HG03196 (cell line): ENCODE measurements at regions not wholly inside any gene's neighbourhood (a gene's known extent, or its start where the extent isn't known, plus 50 kb on each side); places are given as distances from the start of the nearest gene placed in this dataset.

ENCODE experiments used
- ATAC-seq: cut with Tn5 transposase; IDR thresholded peaks from one replicate; pipeline ENCODE4 v1.9.1; 2021; ENCODE audit not compliant: unreplicated experiment

DNA sequence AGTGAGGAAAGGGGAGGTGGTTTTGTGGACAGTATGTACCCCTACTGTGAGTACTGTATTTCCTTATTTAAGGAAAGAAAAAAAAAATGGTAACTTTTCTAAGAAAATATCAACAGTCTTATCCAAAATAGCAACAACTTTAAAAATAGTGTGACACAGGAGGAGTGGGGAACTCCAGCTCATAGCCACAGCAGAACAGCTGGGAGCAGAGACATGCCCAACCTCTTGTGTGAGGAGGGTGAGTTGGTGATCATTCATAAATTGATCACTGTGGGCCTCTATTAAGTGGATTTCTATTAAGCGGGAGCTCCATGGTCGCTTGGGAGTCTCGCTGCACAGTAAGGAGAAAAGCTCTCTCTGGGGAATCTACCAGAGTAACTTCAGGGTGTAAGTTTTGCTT, 158.8 kb upstream of the DUSP10 start:
- ATAC-seq = no peak

DNA sequence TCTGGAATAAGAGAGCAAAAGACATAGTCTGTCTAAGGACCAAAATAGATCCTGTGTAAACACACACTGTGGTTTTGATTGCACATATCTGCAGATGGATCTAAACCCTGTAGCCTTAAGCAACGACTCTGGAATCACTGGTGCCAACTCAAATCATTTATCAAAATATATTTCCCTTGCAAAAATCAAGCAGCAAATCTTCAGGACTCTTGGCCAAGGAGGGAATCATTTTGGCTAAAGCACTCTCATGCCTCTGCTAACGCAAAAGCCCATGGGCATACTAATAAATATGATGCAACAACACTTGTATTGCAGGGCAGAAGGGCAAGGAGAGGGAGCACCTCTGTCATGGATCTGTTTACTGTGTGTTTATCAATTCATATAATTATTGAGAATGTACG, 155.4 kb upstream of the DUSP10 start:
- no peak for ATAC-seq

DNA sequence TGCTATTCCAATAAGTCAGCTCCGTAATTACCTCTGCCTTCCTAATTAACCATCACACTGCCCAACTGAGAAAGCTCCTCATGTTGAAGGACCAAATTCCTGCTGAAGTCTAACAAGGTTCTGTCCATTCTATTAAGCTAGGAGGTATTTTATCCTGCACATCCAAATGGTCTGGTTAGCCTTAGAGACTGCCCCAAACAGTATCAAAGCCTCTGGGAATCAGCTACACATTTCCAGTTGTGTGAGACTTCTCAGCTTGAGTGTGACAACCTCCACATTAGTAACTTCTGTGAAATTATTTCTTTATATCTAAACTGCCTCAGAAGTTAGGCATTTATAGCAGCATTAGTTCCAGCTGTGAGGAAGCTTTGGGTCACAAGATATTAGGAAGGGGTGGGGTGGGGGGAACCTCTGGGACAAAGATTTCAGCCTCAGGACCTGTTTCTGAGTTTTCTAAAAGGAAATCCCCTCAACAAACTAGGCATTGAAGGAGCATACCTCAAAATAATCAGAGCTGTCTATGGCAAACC, 150.5 kb upstream of the DUSP10 start:
- ATAC-seq = no peak

DNA sequence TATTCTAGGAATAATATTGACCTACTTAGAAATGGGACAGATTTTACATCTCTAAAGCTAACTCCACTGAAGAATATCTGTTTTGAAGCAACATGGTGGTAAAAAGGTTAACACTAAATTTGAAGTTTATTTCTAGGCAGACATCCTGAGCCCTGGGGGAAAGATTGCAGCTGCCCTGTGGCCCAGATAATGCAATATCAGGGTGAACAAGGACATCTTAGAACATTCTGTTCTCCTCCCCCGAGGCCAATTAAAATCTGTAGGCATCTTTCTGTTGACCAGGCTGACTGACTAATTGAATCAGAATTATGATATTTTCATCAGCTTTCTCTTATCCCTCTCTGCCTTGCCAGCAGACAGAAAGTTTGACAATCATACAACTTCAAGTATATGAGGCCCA, 149.8 kb upstream of the DUSP10 start:
- no peak for ATAC-seq

DNA sequence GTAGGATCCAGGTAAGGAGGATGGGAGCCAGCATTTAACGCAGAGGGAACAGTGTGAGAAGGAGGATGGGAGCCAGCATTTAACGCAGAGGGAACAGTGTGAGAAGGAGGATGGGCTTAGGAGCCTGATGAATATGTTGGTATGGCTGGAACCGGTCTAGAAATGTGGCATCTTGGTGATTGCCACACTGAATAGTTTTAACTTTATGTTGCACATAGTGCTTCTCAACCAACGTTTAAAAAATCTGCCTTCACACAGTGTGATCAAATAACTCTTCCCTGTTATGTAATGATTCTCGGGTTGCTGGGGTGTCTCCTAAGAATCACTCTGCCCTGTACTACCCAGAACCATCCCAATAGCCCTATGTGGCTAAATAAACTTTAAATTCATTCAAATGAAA, 146.9 kb upstream of the DUSP10 start:
- ATAC-seq = no peak

DNA sequence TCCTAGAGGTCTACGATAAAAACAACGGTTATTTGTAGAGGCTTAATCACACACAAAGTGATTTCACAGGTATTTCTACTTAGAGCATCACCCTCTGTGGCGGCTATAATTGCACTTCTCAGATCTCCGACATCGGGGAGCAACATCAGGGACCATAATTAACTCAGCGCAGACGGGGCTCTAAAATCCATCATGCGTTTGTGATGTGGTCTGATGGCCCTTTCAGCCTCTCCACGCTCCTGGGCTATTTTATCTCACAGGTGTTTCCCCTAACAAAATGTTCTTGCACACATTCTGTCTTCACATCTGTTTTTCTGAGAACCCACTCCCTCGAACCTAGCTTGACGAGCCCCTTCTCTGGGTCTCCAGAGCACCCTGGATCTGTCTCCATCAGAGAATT, 146.3 kb upstream of the DUSP10 start:
- no peak for ATAC-seq

DNA sequence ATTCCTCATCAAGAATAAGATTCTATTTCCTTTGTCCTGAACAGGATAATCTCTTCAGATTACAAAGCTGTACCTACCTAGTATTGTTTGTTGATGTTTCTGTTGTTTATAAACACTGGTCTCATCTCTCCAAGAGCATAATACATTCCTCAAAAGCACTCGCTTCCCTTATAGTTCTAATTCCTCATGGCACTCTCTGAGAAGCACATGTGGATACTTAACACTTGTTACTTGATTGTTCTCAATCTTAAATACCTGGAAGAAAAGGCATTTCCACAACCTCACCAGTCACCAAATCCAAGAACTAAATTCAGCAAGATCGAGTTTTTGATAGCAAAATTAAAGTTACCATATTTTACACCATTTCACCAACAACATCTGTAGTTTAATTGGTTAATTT, 145.9 kb upstream of the DUSP10 start:
- ATAC-seq = no peak

DNA sequence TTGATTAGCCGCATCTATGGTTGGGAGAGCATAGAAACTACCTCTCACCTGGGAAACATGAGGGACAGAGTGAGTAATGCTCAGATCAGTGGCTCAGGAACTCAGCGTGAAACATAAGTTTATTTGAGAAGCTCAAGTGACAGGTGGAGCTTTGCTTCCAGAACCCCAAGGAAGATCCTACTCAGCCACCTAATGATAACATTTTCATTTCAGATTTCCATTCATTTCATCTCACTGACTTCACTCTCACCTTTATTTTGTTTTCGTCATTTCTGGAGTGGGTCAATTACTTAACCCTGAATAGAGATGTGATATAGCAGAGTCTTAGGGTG, 145.5 kb upstream of the DUSP10 start:
- no peak for ATAC-seq

DNA sequence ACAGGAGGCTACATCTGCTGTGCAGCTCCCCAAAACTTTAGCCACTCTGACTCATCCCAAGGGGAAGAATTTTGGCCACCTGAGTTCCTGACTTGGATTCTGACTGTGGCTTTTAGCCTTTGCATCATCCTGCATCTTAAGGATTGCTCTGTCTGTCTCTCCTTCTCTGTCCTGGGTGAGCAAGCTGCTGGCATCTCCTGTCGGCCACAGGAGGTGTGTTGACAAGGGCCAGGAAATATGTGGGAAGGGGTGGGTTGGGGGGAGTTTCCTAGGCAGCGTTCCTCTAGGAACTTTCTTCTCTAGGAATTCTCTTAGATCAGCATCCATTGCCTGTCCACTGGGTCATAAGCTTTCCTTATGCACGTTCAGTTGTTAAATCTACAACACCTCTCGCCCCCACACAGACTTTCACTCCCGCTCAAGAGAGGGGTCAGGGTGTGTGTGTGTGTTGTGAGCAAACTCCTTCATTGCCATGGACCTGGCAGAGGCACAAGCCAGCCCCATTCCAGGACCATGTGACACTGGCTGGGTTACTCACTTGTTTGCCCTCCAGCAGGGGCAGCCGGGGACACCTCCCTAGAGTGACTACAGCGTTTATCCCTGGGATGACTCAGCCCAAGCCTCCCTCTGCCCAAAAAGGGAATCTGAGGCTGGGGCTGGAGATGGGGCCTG, 145.0 kb upstream of the DUSP10 start:
- ATAC-seq = no peak

DNA sequence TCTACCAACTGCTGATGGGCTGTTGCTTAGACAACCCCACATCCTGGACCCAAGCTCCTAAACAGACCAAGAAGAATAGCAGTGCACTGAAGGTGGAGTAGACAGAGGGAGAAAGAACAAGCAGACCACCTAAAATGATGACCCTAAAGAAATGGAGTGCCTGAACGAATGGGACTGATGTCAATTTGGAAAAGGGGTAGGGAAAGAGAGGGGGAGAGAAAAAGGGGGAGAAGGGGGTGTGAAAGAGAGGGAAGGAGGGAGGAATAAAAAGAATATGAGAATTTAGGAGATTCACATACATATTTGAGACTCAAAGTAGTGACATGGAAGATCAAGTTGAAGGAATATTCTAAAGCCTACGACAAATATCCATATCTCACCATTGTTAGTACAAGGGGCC, 144.4 kb upstream of the DUSP10 start:
- ATAC-seq = no peak

DNA sequence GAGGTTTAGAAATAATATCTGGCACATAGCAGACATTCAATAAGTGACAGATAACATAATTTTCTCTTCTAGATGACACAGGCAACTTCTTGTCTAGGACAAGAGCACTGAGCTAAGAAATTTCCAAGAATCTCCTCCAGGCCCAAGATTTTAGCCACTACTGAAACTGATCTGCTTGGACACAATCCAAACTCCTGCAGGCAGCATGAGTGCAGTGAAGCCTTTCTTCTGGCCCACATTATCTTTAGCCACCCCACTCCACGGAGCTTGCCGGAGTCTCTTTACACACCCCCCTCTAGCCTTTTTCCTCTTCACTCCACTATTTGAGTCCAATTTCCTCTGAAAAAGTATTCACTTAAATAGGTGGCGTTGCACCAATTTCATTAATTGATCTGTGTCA, 142.9 kb upstream of the DUSP10 start:
- ATAC-seq = no peak

DNA sequence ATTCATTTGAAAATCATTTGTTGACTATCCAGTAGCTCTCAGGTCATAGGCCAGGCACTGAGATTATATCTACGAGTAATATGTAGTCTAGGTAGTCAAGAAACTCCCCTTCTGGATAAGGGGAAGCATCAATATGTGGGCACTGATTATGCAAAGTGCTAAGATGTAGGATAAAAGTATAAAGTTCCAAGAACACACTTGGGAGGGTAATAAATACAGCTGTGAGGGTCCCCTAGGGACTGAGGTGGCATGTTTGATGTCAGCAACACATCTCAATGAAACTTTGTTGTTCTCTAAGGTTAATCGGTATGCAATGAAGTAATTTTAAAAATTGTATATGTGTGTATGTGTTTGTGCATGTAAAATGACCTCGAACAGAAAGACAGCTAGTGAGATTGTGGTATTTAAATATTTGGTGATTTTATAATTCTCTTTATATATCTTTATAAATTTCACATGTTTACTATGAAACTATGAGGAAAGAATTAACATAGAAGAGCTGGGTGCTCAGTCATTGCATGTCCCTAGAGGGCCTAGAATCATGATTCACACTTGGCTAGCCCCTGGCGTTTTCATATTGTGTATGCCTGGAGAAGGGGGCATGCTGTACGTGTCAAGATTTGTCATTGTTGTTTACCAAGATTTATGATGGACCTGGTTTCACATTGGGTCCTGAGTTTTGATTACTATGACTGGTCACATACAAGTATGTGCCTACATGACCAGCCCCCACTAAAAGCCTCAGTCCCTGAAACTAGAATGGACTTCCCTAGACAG, 140.1 kb upstream of the DUSP10 start:
- peak; percentile 35 for ATAC-seq

DNA sequence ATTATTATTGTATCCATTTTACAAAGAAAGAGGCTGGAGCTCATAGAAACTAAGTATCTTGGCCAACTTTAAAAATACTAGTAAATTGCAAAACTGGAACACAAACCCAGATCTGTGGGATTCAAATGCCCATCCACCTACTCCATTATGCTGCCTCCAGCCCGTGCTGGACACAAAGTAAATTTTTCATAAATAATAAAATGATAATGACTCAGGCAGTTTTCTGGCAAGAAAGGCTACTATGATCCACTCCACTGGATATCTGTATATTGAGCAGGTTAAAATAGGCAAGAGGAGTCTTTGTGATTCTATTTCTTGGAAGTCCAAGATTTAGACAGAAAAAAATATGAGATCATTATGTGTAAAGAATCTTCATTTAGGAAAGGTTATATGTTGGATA, 138.3 kb upstream of the DUSP10 start:
- no peak for ATAC-seq

DNA sequence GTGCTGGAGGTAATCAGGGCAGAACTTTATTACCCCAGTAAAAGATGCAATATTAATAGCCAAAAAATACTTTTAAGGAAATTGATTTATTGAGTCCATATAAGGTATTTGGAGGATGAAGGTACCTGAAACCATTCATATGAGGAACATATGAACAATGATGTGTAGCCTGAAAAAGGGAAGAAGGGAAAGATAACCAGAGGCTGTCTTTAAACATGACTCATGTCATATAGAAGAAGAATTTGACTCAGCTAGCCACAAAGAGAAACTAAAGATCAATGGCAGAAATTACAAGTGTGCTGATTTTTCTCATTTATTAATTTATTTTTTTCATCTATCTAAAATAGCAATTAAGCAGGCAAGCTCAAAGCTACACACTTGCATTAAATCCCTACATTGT, 136.2 kb upstream of the DUSP10 start:
- peak; percentile 73 for ATAC-seq

DNA sequence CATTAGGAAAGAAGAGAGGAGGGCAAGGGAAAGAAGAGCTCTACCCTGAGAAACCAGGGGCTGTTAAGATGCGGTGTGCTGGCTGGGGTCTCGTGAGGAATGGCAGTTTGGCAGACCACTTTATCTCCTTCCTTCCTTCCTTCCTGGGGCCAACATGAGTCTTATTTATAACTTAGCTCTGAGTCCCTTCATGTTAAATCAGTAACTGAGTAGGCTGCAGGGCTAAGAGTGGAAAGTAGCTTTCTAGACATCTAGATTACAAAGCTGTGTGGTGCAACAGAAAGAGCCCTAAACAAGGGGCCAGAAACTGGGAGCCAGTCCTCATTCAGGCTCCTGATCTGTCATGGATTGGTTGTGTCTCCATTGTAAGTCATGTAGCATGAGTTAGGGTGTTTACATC, 135.4 kb upstream of the DUSP10 start:
- ATAC-seq = no peak

DNA sequence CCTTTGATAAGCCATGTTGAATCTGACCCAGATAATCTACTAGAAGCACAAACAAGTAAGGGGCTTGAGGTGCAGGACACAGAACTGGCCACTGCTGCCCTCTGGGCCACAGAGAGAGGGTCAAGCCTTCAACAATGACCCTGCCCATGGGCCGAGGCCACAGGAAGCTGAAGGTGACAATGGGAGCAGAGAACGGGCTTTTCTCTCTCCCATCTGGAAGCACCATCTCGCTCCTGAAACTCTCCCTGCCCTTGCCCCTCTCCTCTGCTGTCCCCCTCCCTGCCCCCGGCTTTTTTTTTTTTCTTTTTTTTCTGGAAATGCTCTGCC, 133.1 kb upstream of the DUSP10 start:
- ATAC-seq = no peak

DNA sequence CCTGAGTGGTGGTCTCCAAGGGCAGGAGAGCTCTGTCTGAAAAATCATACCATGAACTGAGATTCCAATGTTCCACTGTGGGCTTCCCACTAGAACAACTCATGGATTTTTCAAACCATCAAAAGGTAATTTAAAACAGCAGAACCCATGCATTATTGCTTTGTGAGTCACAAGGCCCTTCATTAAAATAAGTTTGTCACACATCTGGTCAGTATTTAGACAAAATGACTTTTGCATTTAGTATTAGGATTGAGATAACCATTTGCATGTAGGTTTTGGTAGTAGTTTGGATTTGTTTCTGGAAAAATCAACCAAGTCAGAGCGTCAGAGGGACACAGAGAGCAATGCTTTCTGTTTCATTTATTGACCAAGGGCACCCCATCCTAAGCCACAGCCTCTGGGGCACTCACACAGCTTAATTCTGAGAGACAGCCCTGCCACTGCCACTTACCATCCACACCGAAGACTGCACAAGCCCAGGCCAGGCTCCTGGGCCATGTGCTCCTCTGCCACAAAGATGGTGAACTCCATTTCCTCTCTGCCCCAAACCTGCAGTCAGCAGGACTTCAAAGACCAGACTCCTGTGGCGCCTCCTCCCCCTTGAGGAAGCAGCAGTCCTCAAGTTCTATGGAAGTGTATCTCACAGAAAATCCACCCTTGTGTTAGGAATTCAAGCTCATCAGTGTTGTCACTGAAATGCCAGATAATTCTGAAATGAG, 132.6 kb upstream of the DUSP10 start:
- no peak for ATAC-seq

DNA sequence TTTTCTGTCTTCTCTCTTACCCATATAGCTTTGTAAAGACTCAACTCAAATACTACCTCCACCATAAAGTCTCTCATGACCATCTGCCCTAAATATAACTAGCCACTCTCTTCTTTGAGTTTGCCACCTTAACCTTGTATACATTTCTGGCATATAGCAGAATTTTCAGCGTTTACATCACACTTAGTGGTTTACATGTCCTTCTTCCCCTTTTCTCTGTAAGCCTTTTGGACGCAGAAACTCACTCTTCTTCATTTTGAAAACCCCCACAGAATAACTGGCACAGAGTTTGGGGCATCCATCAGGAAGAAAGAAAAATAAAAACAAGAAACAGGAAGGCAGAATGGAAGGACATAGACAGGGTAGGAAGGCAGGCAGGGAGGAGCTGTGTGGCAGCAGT, 131.8 kb upstream of the DUSP10 start:
- ATAC-seq = no peak

DNA sequence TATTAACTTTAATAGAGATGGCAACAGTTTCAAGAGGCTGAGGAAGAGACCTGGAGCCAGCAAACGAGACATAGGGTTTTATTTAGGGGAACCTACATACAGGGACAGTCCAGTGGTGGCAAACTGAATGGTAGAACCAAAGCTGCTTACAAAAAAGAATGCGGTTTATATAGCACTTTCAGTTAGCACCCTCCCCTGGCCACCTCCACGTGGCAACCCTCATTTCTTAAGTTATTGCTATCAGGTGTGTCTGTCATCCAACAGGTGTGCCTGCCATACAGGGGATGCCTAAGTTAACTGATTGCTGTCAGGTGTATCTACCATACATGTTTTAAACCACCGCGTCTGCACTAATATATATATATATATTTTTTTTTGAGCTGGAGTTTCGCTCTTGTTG, 129.2 kb upstream of the DUSP10 start:
- no peak for ATAC-seq

DNA sequence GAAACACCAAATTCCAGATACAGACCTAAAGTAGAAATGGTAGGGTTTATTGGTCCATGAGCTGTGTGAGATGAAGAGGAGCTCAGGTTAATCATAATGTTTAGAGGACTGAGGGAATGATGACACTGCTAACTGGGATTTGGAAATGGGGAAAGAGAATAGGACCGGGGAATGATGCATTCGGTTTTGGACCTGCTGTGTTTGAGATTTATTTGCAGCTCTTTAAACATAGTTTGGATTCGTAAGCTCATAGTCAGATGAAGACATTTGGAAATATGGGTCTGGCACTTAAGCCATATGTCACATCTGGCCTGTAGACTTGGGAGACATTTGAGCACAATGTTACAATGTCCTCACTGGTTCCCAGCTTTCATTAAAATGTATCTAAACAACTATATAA, 127.9 kb upstream of the DUSP10 start:
- no peak for ATAC-seq

DNA sequence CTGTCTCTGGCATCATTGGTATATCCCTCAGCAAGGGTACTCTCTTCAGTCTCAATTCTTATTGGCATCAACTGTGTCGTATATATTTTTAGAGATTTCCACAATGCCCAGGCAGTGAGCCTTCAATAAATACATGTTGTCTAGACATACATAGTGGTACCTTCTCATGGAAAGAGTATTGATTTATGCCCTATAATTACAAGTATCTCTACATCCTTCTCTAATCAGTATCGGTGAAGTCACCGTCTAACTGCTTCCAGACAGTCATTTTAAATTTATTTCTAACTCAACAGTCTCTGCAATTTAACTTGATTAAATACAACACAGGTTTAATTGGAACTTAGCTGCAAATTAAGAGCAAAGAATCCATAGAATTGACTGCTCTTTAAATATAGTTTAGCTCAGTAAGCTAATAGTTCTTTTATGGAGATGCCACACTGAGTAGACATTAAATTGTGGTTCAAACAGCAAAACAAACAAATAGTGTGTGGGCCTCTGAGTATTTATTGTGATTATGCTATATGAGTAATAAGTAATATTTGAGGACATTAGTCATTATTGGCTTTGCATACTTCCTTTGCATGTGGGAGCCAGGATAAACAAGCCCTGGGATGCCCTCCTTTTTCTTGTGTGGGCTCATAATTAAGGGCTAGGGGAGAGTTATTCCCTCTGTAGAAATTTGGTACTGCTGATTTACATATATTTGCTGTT, 126.9 kb upstream of the DUSP10 start:
- ATAC-seq = no peak

DNA sequence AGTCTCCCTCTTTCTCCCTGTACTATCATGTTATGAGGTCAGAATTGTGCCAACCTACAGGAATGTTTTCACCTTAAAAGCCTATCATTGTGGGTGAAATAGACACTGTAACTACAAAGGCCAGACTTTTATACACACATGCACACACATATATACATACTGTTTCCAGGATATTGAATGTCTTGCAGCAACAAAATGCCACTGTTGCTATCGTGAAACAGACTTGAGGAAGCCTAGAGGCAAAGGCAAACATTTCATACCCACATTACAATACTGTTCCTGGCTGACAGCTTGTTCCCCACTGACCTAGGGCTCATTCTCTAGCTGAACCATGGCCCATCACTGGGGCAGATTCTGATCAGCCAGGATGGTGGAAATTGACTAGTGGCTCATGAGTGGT, 125.1 kb upstream of the DUSP10 start:
- ATAC-seq = no peak
